GM21381 (cell line): ENCODE measurements at regions not wholly inside any gene's neighbourhood (a gene's known extent, or its start where the extent isn't known, plus 50 kb on each side); places are given as distances from the start of the nearest gene placed in this dataset.

ENCODE experiments used
- ATAC-seq: cut with Tn5 transposase; IDR thresholded peaks from one replicate; pipeline ENCODE4 v1.9.1; 2021; ENCODE audit warnings: mild to moderate bottlenecking, moderate library complexity; ENCODE audit not compliant: unreplicated experiment

- no peak for ATAC-seq
Observed at GRCh38 chr4:62292911-62293310, 1092.8 kb downstream of the ADGRL3 start.

- no peak for ATAC-seq
Observed at GRCh38 chr4:62288808-62289541, 1088.8 kb downstream of the ADGRL3 start.

- ATAC-seq, result no peak
Observed at GRCh38 chr4:62285026-62285425, 1084.9 kb downstream of the ADGRL3 start.

- ATAC-seq, result no peak
Observed at GRCh38 chr4:62279689-62280088, 1079.6 kb downstream of the ADGRL3 start.

- ATAC-seq, result no peak
Observed at GRCh38 chr4:62275470-62275869, 1075.3 kb downstream of the ADGRL3 start.

GRCh38 chr4:62274782-62275181 is 1074.7 kb downstream of the ADGRL3 start:
- no peak for ATAC-seq

GRCh38 chr4:62271107-62271506 is 1071.0 kb downstream of the ADGRL3 start:
- no peak for ATAC-seq

GRCh38 chr4:62269918-62270317 is 1069.8 kb downstream of the ADGRL3 start:
- ATAC-seq, result no peak

- no peak for ATAC-seq
Observed at GRCh38 chr4:62263454-62263853, 1063.3 kb downstream of the ADGRL3 start.

- no peak for ATAC-seq
Observed at GRCh38 chr4:62262676-62263075, 1062.5 kb downstream of the ADGRL3 start.

- no peak for ATAC-seq
Observed at GRCh38 chr4:62260254-62260653, 1060.1 kb downstream of the ADGRL3 start.

- no peak for ATAC-seq
Observed at GRCh38 chr4:62256479-62256878, 1056.4 kb downstream of the ADGRL3 start.

GRCh38 chr4:62252728-62253127 is 1052.6 kb downstream of the ADGRL3 start:
- ATAC-seq, result no peak

- no peak for ATAC-seq
Observed at GRCh38 chr4:62250100-62250499, 1050.0 kb downstream of the ADGRL3 start.

GRCh38 chr4:62243895-62244294 is 1043.8 kb downstream of the ADGRL3 start:
- ATAC-seq, result no peak

GRCh38 chr4:62235911-62236310 is 1035.8 kb downstream of the ADGRL3 start:
- ATAC-seq, result no peak

GRCh38 chr4:62232814-62233213 is 1032.7 kb downstream of the ADGRL3 start:
- no peak for ATAC-seq

GRCh38 chr4:62231994-62232393 is 1031.9 kb downstream of the ADGRL3 start:
- ATAC-seq, result no peak

GRCh38 chr4:62226082-62226481 is 1026.0 kb downstream of the ADGRL3 start:
- ATAC-seq, result no peak

- ATAC-seq, result no peak
Observed at GRCh38 chr4:62222121-62222520, 1022.0 kb downstream of the ADGRL3 start.

- ATAC-seq, result no peak
Observed at GRCh38 chr4:62210486-62210885, 1010.4 kb downstream of the ADGRL3 start.

GRCh38 chr4:62209757-62210485 is 1009.8 kb downstream of the ADGRL3 start:
- no peak for ATAC-seq
